ENCODE measurements at regions not wholly inside any gene's neighbourhood (a gene's known extent, or its start where the extent isn't known, plus 50 kb on each side); places are given as distances from the start of the nearest gene placed in this dataset.

DNA sequence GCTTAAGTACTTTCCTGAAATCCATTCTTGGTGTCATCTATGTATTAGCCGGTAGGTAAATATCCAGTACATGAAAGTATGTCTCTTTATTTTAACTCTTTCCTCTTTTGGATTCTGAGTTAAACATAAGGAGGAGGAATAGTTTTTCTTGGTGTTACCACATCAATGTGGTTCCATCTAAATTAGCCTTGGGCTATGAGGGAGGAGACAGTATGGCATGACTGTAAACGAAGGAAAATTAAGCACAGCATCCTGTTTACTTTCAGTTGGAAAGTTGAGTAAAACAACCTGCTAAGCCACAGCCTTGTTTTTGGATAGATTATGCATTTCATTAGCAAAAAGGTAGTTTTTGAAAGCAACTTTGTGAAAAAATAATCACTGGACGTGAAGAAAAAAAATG, 693.0 kb upstream of the SOX9 start:
- CTCF ChIA-PET, result no interaction called here
- H3K9me1 ChIP-seq (replicated peaks; ENCODE audit: control insufficient read depth, extremely low read depth, insufficient read depth, low read length), result no peaks in the 10 kb centered on the region
- H3K27ac ChIP-seq (ENCODE audit: insufficient read depth, low read depth, low read length), result no peak overlapping the region
- H3K4me1 ChIP-seq (ENCODE audit: control insufficient read depth, extremely low read depth, insufficient read depth, low read length), result no peaks in the 10 kb centered on the region
- H3K9me3 ChIP-seq (replicated peaks; ENCODE audit: control insufficient read depth, insufficient read depth, low read length), result no peaks in the 10 kb centered on the region
- no peak for DNase-seq (ENCODE audit: low read depth, low spot score)
- POLR2A ChIA-PET, result no interaction called here
- BruUV-seq (replicated peaks), result no TSS peak
- H3K4me2 ChIP-seq (ENCODE audit: insufficient read depth, low read length), result no peak overlapping the region
- H3K79me2 ChIP-seq (ENCODE audit: control insufficient read depth, insufficient read depth, low read length), result no peaks in the 10 kb centered on the region
- no peak overlapping the region for H2AFZ ChIP-seq (ENCODE audit: low read depth, low read length)
- intact Hi-C loops (cut with micrococcal nuclease), result no loop called here
- no peaks in the 10 kb centered on the region for H3K36me3 ChIP-seq (ENCODE audit: control insufficient read depth in 2 of 2, extremely low read depth in 1 of 2, insufficient read depth in 2 of 2, low read length in 2 of 2)
- H4K20me1 ChIP-seq (replicated peaks; ENCODE audit: control insufficient read depth, extremely low read depth, insufficient read depth, low read length), result no peaks in the 10 kb centered on the region
- H3K9ac ChIP-seq (replicated peaks; ENCODE audit: extremely low read depth, insufficient read depth, low read length), result no peak overlapping the region
- H3K4me3 ChIP-seq (replicated peaks in 1 of 3; ENCODE audit: insufficient read depth in 1 of 3, low read depth in 1 of 3, low read length in 3 of 3), result no peak overlapping the region
- dilution Hi-C loops (cut with MboI; ENCODE audit: extremely low pct_ligation_motif_present, low sequenced_read_pairs), result no loop called here
- no peak for FAIRE-seq
- no peaks in the 10 kb centered on the region for H3K27me3 ChIP-seq (ENCODE audit: control insufficient read depth in 2 of 2, insufficient read depth in 2 of 2, low read length in 2 of 2)
- TF ChIP-seq MYC (IDR thresholded peaks at IDR 0.05; ENCODE audit: low read depth, low read length) (no peak), POLR2A (IDR thresholded peaks at IDR 0.05; ENCODE audit: low read depth, low read length) (no peak), GATA2 (IDR thresholded peaks at IDR 0.05; ENCODE audit: insufficient read depth, insufficient read length, low read depth, low read length) (no peak), MAX (IDR thresholded peaks at IDR 0.05; ENCODE audit: insufficient read depth, insufficient read length) (no peak), POLR2AphosphoS5 (IDR thresholded peaks at IDR 0.05; ENCODE audit: insufficient read depth, low read depth, low read length) (no peak), FOS (IDR thresholded peaks at IDR 0.05; ENCODE audit: borderline replicate concordance, insufficient read depth, low read length) (no peak), JUN (IDR thresholded peaks at IDR 0.05; ENCODE audit: borderline replicate concordance, insufficient read depth, insufficient read length, low read depth) (no peak), EZH2 (IDR thresholded peaks at IDR 0.05; ENCODE audit: borderline replicate concordance, low read depth, low read length, severe bottlenecking) (no peak)
- TF ChIP-seq, protein P1, sequence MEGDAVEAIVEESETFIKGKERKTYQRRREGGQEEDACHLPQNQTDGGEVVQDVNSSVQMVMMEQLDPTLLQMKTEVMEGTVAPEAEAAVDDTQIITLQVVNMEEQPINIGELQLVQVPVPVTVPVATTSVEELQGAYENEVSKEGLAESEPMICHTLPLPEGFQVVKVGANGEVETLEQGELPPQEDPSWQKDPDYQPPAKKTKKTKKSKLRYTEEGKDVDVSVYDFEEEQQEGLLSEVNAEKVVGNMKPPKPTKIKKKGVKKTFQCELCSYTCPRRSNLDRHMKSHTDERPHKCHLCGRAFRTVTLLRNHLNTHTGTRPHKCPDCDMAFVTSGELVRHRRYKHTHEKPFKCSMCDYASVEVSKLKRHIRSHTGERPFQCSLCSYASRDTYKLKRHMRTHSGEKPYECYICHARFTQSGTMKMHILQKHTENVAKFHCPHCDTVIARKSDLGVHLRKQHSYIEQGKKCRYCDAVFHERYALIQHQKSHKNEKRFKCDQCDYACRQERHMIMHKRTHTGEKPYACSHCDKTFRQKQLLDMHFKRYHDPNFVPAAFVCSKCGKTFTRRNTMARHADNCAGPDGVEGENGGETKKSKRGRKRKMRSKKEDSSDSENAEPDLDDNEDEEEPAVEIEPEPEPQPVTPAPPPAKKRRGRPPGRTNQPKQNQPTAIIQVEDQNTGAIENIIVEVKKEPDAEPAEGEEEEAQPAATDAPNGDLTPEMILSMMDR (IDR thresholded peaks at IDR 0.05; ENCODE audit: extremely low read depth in 1 of 2, insufficient read depth in 1 of 2, low read depth in 1 of 2, low read length in 2 of 2), result no peak

All from endothelial cell of umbilical vein (primary cell).